IMR-90 (cell line): ENCODE measurements at regions not wholly inside any gene's neighbourhood (a gene's known extent, or its start where the extent isn't known, plus 50 kb on each side); places are given as distances from the start of the nearest gene placed in this dataset.

Source experiments
- MXI1 ChIP-seq: IDR thresholded peaks from 2 replicates; pipeline ENCODE4 v1.6.1; 2012; ENCODE audit warnings: low read depth, mild to moderate bottlenecking, low read length, moderate library complexity, borderline replicate concordance
- POLR2A ChIP-seq: IDR thresholded peaks from 2 replicates; pipeline ENCODE4 v1.6.1; 2012; ENCODE audit warnings: mild to moderate bottlenecking, low read depth, low read length
- RAD21 ChIP-seq: IDR thresholded peaks from 2 replicates; pipeline ENCODE4 v1.6.1; 2012; ENCODE audit warnings: low read length, improper control_type of control experiment
- TF ChIP-seq, protein P1 (sequence below): conservative IDR thresholded peaks from 2 replicates; pipeline ENCODE4 v1.5.1; 2012; ENCODE audit warnings: mild to moderate bottlenecking, low read depth, low read length, improper control_type of control experiment

DNA sequence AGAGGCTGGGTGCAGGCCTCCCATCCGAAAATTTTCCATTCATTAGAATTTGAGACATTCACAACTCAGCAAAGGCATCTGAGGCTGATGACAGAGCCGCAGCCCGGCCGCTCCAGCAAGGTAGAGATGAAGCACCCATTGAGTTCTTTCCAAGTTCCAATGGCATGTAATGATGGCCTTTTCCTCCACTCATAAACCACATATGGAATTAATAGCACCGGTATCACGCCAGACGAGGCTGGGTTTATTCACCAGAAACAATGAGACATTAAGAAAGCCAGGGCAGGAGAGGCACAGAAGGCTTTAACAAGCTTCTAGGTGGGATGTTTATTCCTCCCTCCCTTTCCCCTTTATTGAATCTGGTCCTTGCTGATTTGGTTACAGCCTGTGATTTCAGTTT, 534.4 kb downstream of the MN1 start:
- TF ChIP-seq, protein P1, sequence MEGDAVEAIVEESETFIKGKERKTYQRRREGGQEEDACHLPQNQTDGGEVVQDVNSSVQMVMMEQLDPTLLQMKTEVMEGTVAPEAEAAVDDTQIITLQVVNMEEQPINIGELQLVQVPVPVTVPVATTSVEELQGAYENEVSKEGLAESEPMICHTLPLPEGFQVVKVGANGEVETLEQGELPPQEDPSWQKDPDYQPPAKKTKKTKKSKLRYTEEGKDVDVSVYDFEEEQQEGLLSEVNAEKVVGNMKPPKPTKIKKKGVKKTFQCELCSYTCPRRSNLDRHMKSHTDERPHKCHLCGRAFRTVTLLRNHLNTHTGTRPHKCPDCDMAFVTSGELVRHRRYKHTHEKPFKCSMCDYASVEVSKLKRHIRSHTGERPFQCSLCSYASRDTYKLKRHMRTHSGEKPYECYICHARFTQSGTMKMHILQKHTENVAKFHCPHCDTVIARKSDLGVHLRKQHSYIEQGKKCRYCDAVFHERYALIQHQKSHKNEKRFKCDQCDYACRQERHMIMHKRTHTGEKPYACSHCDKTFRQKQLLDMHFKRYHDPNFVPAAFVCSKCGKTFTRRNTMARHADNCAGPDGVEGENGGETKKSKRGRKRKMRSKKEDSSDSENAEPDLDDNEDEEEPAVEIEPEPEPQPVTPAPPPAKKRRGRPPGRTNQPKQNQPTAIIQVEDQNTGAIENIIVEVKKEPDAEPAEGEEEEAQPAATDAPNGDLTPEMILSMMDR = no peak
- TF ChIP-seq POLR2A (no peak), RAD21 (no peak), MXI1 (no peak)
